DMS 273 (cell line): ENCODE measurements at regions not wholly inside any gene's neighbourhood (a gene's known extent, or its start where the extent isn't known, plus 50 kb on each side); places are given as distances from the start of the nearest gene placed in this dataset.

Experiments used
- DNase-seq: peaks from one replicate; lab custom pipeline; 2025; ENCODE audit not compliant: unreplicated experiment; lab: John Stamatoyannopoulos, UW

- no peak for DNase-seq
Observed at GRCh38 chr1:108082738-108083562, 117.2 kb downstream of the SLC25A24 start.

DNA sequence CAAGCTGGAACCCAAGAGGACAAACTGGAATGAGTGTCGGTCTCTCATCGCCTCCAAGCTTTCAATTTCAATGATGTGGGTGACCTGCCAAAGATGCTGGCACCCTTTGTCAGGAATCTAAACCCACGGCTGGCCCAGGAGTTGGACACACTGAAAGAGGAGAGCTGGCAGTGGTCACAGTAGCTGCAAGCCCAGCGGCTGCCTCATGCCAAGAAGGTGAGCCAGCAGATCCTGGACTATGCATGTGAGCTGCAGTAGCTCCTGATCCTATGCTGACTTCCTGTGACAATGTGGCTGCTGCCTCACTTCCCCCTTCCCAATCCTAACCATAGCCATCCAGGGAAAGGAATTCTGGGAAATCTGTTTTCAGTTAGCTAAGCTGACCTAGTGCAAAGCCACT is 117.0 kb upstream of the VAV3 start:
- DNase-seq = no peak

DNA sequence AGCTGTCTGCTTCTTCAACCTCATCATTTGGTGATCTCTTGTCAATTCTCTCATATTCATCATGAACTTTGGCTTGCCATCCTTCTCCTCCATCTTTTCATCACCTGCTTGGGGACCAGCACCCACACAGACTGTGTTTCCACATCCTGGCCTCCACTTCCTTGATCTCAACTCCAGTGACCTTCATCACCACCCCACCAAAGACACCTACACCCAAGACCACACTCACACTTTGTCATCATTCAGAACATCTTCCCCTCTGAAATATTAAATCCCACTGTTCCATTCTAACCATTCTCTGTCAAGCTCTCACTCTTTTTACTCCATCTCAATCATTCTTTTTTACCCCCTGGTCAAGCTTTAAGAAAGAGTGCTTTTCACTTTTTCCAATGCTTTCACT is 115.5 kb upstream of the VAV3 start:
- DNase-seq = no peak

- DNase-seq = no peak
Observed at GRCh38 chr1:108079440-108080025, 114.6 kb upstream of the VAV3 start.

GRCh38 chr1:108077991-108078390 is 113.0 kb upstream of the VAV3 start:
- no peak for DNase-seq

DNA sequence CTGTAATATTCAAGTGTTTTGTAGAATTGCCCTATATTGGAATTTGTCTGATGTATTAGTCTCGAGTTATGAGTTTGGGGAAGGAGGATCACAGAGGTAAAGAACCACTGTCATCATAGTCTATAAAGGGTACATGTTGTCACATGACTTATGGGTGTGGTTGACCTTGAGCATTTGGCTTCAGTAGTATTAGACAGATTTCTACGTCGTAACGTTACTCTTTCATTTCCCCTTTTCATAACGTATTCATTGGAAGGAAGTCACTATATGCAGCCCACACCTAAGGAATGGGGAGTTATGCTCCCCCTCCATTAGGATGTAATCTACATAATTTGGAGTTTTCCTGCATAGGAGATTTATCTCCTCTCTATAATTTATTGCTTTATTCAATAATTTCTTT is 110.1 kb upstream of the VAV3 start:
- DNase-seq = no peak

DNA sequence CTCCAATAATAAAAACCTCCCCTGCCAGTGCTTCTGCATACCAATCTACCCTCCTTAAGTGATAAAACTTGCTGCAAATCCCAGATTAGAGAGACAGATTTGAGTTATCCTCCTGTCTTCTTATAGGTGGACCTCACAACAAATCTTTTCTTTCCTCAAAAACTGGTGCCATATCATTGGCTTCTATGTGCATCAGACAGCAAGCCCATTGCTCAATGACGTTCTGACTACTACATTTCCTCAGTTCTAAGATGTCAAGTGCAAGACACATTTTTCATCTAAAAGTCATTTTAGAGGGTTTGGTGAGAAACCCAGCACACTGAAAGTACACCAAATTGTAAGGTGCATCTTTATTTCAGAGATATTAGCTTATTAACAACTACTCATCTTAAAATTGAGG is 107.8 kb upstream of the VAV3 start:
- no peak for DNase-seq

DNA sequence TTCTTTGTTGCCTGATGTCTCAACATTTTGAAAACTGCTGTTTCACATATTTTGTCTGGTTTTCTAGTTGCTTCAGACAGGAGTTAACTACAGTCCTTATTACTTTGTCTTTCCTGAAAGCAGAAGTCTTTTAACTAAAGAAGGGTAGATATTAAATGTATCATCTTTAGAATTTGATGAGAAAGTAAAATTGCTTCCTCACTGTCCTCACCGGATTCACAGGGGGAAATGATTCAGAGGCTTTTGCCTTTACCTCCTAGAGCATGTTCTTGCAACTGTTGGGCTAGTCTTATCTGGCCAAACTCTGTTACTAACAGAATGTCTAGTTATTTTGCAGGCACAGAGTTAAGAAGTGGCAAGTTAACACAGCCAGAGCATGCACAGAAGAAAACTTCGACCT is 107.2 kb upstream of the VAV3 start:
- DNase-seq = no peak

- DNase-seq = peak; percentile 27
Observed at GRCh38 chr1:108071601-108072000, 106.6 kb upstream of the VAV3 start.

- DNase-seq = peak; percentile 61
Observed at GRCh38 chr1:108070662-108071061, 105.7 kb upstream of the VAV3 start.

- DNase-seq = peak; percentile 4
Observed at GRCh38 chr1:108067884-108068540, 103.0 kb upstream of the VAV3 start.

- no peak for DNase-seq
Observed at GRCh38 chr1:108066808-108067207, 101.8 kb upstream of the VAV3 start.

GRCh38 chr1:108064255-108064654 is 99.3 kb upstream of the VAV3 start:
- no peak for DNase-seq

DNA sequence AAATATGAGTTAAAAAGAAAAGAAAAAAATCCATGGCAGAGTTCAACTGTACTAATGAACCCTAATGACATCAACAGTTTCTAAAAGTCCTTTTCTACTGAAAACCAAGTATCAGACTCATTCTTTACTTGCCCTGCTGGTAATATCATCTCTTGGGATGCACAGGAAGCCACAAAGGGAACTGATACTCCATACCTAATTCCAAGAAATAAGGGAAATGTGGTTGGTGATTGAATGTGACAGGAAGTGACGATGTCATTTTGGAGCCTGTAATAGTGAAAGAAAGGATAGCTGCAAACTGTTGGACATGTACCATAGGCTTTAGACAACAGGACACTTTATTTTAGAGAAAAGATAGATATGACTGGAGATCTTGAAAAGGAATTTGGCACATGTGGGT is 98.7 kb upstream of the VAV3 start:
- DNase-seq = no peak

GRCh38 chr1:108059945-108060344 is 95.0 kb upstream of the VAV3 start:
- DNase-seq = no peak

DNA sequence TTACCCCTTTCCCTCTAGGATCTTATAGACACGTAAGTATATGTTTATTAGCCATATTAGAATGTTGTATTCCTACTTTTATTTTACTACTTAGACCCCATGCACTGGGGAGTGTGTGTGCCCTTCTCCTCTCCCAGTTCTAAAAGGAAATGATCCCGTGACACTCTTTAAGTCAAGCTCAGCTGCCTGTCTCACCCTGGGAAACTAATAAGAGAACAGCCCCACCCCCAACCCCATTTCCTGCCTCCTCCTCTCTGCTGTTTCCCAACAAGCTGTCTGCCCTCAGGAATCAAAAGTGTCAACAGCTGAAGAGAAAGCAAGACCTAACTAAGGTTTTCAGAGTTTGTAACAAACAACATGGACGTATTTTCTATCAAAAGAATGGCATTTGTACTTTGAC is 92.6 kb upstream of the VAV3 start:
- peak; percentile 5 for DNase-seq

- no peak for DNase-seq
Observed at GRCh38 chr1:108056436-108056990, 91.5 kb upstream of the VAV3 start.

- no peak for DNase-seq
Observed at GRCh38 chr1:108055387-108055786, 90.4 kb upstream of the VAV3 start.

DNA sequence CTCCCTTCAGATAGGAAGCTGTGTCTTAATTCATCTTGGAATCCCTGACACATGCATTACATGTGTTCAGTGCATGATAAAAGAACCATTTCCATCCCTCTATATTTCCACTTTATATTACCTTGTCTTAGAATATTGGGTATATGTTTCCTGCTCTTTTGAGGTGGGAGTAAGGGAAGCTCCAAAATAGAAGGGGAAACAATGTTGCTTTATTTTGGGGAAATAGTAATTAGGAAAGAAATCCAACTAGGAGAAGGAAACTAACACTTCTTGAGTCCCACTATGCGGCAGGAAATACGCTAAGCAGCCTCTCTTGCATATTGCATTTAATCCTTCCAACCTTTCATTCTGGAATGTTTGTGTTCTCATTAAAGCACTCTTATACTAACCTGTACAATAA is 89.4 kb upstream of the VAV3 start:
- no peak for DNase-seq

DNA sequence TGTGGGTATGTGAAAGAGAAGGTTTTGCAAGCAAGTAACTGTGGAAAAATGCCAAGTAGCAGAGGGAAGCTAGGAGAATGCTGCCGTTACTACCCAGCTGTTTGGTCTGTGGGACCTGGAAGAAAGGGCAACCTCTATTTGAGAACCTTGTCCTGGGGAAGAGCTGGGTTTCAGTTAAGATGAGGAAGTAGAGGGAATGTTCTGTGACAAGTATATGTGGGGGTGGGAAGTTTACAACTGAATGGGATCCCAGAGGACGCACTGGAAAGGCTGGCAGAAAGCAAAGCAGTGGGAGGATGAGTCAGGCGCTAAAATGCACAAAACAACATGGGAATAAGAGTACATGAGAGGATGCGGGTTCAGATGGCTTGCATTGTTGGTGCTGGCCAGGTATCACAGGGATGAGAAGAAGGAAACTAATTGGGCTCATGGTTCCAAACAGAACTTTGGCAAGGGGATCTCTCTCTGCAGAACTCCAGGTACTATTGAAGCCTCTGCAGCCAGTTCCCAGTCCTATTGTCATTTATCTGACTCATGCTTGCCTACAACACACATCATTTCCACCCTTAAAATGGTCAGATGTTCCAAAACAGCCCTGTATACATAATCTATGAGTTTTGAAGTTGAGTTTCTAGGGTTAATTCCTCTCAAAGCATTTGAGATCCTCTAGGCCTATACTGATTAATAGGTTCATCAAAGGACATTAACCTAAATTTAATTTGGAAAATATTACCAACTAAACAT is 88.5 kb upstream of the VAV3 start:
- DNase-seq = peak; percentile 14

GRCh38 chr1:108051631-108052377 is 86.8 kb upstream of the VAV3 start:
- DNase-seq = peak; percentile 34
